DOHH2 (cell line): ENCODE measurements at regions not wholly inside any gene's neighbourhood (a gene's known extent, or its start where the extent isn't known, plus 50 kb on each side); places are given as distances from the start of the nearest gene placed in this dataset.

Experiments used
- EZH2phosphoT487 ChIP-seq: fragments of 200-600 bp; sonication (generic); IDR thresholded peaks from 2 replicates; pipeline ENCODE4 v1.6.1; 2017; ENCODE audit warnings: borderline replicate concordance, mild to moderate bottlenecking, antibody characterized with exemption, low read length, moderate library complexity, mixed read lengths
- TF ChIP-seq, protein P1 (sequence below): fragments of 200-600 bp; sonication (generic); IDR thresholded peaks from one replicate; pipeline ENCODE4 v1.5.1; 2014; ENCODE audit warnings: antibody characterized with exemption, mild to moderate bottlenecking, low read depth, low read length; ENCODE audit not compliant: poor library complexity, severe bottlenecking

DNA sequence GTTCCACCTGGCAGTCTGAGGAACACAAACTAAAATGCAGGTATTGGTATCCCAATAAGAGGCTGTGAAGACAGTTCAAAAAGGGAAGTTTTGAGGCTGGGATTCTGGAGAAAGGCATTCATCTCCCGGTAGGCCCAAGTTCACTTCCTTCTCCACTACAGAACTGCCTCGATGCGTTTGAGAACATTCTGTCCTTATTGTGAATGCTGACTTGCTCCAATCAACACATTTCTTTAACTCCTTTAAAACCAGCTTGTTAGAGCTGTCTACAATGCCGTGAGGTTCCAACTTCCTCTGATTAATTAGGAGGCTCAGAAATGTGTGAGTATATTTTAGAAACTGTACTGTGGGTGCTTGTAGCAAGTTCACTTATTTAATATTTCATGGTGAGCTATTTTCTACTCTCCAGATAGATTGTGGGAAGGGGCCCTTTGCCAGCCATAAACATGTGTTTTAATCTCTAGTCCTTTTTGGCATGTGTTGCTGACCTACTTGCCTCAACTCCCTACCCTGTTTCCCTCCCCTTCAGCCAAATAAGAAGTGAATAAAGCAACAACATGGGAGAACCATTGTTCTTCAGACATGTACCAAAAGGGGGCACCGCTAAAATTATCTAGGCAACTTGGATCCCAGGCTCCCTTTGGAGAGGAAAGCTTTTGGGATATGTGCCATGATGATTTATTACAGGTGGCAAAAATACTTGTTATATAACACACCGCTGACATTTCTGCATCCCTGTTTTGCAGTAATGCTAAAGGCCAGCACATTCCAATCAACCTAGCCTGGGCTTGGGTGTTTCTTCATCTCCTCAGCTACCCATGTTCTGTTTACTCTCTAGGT is 245.6 kb downstream of the BLID start:
- TF ChIP-seq, protein P1, sequence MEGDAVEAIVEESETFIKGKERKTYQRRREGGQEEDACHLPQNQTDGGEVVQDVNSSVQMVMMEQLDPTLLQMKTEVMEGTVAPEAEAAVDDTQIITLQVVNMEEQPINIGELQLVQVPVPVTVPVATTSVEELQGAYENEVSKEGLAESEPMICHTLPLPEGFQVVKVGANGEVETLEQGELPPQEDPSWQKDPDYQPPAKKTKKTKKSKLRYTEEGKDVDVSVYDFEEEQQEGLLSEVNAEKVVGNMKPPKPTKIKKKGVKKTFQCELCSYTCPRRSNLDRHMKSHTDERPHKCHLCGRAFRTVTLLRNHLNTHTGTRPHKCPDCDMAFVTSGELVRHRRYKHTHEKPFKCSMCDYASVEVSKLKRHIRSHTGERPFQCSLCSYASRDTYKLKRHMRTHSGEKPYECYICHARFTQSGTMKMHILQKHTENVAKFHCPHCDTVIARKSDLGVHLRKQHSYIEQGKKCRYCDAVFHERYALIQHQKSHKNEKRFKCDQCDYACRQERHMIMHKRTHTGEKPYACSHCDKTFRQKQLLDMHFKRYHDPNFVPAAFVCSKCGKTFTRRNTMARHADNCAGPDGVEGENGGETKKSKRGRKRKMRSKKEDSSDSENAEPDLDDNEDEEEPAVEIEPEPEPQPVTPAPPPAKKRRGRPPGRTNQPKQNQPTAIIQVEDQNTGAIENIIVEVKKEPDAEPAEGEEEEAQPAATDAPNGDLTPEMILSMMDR = no peak
- TF ChIP-seq EZH2phosphoT487 = no peak
